IPS-11a (cell line): ENCODE measurements at regions not wholly inside any gene's neighbourhood (a gene's known extent, or its start where the extent isn't known, plus 50 kb on each side); places are given as distances from the start of the nearest gene placed in this dataset.

Source experiments
- H3K4me3 ChIP-seq: one replicate; pipeline ENCODE4 v1.5.1; 2013; ENCODE audit warnings: low read depth, low read length, control low read depth

DNA sequence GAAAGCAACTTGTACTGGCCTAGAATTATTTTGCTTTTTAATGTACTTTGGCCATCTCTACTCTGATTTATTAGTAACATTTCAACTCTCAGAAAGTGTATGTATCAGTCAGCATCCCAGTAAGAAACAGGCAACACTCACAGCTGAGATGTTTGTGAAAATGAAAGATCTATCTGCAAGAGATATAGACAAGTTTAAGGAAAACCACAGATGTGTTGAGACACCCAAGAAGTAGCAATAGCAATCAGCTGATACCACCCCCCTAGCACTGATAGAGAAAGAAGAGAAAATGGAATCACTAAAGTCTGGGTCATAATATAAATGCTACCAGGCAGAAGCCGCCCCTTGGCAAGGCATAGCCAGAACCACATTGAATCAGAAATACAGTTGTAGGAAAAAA lies 372.0 kb downstream of the ARAP2 start:
- no peak overlapping the region for H3K4me3 ChIP-seq

DNA sequence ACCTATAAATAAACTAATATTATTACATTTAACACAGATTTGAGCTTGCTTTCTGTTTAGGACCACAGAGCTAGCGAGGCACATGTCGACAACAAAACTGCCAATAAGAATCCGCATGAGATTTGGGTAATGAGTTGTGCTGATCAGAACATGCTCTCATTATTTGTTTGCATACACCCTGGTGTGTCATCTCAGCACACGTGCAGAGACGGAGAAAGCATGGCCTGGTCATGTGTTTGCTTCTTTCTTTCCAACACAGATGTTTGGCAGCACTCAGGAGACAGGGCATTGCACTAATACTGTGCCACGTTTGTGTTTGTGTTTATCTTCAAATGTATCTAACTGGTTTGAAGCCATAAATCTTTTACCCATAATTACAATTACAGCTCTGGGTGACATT lies 364.8 kb downstream of the ARAP2 start:
- no peak overlapping the region for H3K4me3 ChIP-seq

DNA sequence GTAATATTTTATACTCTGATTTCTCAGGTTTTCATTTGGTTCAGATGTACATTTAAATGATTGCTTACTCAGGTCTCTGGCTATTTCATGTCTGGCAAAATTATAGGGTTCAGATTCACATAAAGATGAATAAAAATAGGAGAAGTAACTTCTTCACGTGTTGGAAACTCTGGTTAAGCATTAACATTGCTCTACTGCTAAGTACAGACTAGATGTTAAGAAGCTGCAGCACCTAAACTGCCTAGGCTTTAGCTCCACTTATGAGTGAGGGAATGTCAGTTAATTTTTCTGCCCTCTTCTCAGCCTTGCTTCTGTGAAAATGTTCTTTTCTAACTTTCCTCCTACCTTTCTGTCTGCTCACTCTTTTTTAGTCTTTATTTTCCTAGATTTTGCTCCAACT lies 361.2 kb downstream of the ARAP2 start:
- H3K4me3 ChIP-seq, result no peak overlapping the region

DNA sequence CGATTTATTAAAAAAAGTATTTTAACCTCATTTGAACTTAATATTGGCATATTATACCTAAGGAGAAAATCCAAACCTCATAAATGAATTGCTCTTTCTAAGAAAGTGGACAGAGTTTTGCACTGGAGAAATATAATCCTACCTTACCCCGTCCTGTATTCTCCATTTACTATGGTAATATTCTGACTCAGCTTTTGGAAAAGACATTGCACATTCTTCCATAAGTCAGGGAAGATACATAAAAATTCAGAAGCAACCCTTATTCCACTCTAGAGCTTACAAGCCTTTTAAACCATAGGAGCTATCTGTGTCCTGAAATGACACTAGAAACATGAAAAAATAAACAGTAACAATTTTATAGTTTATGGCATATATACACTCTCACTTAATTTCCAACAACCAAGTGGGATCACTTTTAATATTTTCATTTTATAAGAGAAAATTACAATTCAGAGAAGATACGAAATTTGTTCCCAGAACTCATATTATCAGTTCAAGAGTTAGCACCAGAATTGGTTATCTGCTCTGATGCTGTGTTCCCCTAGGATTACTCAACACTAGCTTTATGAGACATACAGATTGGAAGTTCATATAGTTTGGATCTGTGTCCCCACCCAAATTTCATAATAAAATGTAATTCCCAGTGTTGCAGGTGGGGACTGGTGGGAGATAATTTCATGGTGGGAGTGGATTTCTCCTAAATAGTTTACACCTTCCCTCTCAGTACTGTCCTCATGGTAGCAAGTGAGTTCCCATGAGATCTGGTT lies 359.4 kb downstream of the ARAP2 start:
- H3K4me3 ChIP-seq, result no peak overlapping the region

- H3K4me3 ChIP-seq, result no peak overlapping the region
These were observed 346.5 kb downstream of the ARAP2 start for GRCh38 chr4:35897808-35898207.

DNA sequence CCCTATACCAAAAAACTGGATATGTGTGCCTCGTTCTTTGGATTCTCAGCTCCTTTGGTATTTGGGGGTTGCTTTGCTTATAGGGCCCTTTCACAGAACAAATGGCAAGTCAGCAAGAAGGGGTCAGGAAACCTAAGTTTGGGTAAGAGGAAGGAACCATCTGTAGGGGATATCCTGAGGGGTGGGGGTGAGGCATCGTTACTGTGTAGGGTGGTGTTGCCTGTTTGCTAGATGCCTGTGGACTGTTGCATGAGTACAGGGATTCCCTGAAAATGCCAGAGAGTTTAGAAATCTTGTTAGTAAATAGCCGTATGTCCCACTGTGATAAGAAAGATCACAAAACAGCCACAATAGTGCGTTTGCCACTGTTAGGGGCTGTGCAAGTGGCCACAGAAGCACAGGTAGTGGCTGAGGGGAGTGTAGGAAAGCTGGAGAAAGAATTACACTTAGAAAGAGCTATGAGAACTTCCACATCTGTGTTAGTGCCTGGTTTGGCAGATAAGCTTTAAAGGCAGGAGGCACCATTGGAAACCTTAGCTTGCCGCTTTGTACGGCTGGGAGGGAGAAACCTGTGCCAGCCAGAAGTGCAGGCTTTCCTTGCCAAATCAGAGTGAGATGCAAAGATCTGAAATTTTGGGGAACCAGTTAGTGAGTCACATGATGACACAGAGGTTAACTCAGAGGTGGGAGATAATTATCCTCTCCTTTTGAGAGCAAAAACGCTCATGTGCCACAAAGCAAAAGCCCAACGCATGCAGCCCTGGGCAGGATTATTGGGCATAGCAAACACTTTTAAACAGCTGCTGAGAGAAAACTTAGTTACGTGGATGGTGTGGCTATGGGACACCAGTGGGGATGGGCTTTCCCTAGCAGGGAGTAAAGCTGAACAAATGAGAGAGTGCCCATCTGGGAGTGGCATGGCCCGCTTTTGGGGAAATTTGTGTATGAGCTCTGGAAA lies 343.7 kb downstream of the ARAP2 start:
- no peak overlapping the region for H3K4me3 ChIP-seq

GRCh38 chr4:35912174-35912573 lies 332.1 kb downstream of the ARAP2 start:
- no peak overlapping the region for H3K4me3 ChIP-seq

GRCh38 chr4:35918491-35918977 lies 325.8 kb downstream of the ARAP2 start:
- H3K4me3 ChIP-seq, result no peak overlapping the region

DNA sequence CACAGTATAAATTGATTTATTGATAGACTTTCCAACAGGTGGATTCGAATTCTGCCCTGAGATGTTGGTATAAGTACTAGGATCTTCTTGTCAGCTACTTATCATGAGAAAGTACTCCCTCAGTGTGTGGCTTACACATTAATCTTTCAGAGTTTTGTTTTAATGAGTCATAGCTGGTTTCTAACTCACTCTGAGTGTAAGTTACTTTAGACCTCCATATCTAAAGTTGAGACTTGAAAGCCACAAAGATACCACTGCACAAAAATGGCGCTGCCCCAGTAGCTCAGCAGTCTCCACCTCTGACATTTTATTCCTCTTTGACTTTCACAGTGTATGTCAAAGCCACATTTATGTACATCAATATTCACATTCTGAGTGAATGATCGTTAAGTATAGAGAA lies 318.5 kb downstream of the ARAP2 start:
- no peak overlapping the region for H3K4me3 ChIP-seq

DNA sequence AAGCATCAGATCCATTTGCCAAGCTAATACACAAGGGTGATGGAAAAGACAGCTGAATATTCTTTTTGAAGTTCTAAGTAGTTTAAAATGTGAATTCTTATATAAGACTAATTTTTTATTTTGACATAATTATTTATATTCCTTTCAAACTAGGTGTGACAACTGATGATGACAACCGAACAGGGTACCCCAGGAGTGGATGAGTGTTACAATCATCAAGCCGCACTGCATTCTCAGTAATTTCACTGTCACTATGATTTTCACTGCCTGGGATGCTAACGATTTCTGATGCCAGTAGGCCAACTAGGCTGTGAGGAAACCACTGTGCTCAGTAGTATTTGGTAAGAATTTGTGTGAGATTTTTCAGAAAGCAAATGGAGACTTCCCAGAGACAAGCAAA lies 317.5 kb downstream of the ARAP2 start:
- no peak overlapping the region for H3K4me3 ChIP-seq

DNA sequence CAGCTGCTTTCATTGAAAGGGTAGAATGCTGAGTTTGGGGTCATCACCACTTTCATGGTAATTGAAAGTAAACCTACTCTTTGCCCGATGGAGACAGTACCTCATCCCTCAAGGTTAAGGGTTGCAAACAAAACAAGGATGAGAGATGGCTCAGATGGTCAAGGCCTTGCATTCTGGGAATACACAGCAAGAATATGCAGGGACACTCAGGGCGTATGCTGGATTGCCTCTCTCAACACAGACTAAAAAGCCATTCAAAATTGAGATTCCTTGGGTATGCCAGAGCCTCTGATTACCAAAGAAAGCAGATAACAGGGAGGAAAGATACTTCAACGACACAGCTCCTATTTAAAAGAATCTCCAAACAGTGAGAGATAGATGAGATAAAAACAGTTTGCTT lies 310.4 kb downstream of the ARAP2 start:
- H3K4me3 ChIP-seq, result no peak overlapping the region

DNA sequence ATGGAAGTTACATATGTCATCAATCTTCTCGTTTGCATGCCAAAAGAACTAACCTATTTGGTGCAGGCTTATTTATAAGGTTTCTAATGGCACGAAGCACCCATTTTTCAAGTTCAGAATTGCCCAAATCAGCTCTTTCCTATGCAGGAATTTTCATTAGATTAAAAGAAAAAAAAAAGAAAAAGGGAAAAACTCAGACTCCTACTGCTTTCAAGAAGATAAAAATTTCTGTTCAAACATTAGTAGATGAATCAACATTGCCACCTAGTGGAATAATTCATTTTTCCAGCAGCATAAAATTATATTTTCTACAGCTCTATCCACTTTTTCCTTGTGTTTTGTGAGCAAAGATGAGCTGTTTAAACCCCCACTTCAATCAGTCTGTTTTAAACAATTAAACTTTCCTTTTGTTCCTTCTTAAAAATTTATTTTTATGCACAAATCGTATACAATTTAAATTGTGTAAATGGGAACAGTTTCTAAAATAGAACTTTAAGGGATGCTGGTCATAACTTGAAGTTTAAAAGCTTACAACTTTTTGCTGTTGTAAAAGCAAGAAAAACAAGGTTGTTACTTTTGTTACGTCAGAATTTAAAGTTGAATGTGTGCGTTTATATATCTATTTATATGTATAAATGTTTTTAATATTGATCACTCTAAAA lies 309.9 kb downstream of the ARAP2 start:
- no peak overlapping the region for H3K4me3 ChIP-seq

- no peak overlapping the region for H3K4me3 ChIP-seq
These were observed 305.4 kb downstream of the ARAP2 start for GRCh38 chr4:35938936-35939335.

DNA sequence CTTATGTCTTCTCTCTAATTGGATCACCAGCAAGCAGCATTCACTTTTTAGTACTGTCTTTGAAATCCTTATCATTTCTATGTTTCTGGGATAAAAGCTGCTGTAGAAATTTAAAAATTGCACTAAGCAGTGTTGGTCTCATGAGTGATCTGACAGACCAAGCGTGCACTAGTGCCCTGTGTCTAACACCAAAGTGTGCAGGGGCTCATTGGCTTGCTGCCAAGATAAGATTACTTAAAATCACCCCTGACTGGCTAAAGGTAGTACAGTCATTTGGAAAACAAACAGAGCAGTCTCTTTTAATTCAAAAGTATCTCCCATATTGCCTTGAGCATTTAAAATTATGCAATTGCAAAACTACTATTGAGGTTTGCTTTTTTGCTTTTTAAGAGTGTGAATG lies 304.6 kb downstream of the ARAP2 start:
- no peak overlapping the region for H3K4me3 ChIP-seq

DNA sequence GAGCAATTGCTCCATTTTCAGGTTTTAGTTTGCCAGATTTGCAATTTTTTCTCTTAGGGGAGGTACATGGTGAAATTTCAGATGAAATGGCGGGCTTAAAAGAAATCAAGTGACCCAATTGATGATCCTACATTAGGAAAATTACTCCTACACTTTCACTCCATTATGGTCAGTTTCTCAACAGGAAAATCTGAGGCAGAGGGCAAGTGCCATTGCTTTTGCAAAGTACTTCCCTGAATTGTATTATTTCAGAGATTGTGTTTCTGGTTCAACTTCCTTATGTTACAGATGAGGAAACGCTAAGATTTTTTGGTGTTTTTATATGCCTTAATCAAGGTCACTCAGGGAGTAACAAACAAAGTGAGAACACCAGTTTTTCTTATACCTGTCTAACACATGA lies 302.2 kb downstream of the ARAP2 start:
- no peak overlapping the region for H3K4me3 ChIP-seq

- no peak overlapping the region for H3K4me3 ChIP-seq
These were observed 300.7 kb downstream of the ARAP2 start for GRCh38 chr4:35943606-35944005.

- no peak overlapping the region for H3K4me3 ChIP-seq
These were observed 296.1 kb downstream of the ARAP2 start for GRCh38 chr4:35948171-35948570.

DNA sequence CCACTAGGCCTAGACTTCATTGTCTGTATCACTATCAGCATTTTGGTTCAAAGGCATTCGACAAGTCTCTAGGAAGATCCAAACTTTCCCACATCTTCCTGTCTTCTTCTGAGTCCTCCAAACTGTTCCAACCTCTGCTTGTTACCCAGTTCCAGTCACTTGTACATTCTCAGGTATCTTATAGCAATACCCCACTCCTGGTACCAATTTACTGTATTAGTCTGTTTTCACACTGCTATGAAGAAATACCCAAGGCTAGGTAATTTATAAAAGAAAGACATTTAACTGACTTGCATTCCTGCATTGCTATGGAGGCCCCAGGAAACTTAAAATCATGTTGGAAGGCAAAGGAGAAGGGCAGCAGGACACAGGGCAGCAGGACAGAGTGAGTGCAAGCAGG lies 293.9 kb downstream of the ARAP2 start:
- H3K4me3 ChIP-seq, result no peak overlapping the region

- H3K4me3 ChIP-seq, result no peak overlapping the region
These were observed 291.6 kb downstream of the ARAP2 start for GRCh38 chr4:35952751-35953150.

DNA sequence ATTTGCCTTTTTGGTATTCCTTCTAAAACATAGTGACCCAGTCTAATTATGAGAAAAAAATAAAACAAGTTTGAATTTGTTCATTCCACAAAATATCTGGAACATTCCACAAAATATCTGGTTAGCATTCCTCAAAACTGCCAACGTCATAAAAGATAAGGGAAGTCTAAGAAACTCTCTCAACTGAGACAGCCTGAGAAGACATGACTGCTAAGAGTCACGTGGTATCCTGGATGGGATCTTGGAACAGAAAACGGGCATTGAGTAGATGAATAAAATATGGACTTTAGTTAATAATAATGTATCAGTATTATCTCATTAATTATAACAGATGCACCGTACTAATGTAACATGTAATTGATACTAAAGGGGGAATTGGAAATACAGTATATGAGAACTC lies 280.9 kb downstream of the ARAP2 start:
- no peak overlapping the region for H3K4me3 ChIP-seq

- no peak overlapping the region for H3K4me3 ChIP-seq
These were observed 280.3 kb downstream of the ARAP2 start for GRCh38 chr4:35963974-35964515.
